Epithelial cell of esophagus (primary cell): ENCODE measurements at regions not wholly inside any gene's neighbourhood (a gene's known extent, or its start where the extent isn't known, plus 50 kb on each side); places are given as distances from the start of the nearest gene placed in this dataset.

Experiments used
- DNase-seq: peaks from one replicate; pipeline ENCODE4 v3.0.0; 2010; ENCODE audit warnings: low read depth
- H3K4me3 ChIP-seq: 2 replicates; pipeline ENCODE4 v1.5.1; 2011; ENCODE audit warnings: mild to moderate bottlenecking, low read length, control low read depth
- TF ChIP-seq, protein P1 (sequence below): IDR thresholded peaks from 2 replicates; pipeline ENCODE4 v1.5.1; 2011; ENCODE audit warnings: low read depth, mild to moderate bottlenecking, low read length, control low read depth, inconsistent platforms; ENCODE audit not compliant: insufficient read depth; ENCODE audit errors: missing control alignments

- TF ChIP-seq, protein P1, sequence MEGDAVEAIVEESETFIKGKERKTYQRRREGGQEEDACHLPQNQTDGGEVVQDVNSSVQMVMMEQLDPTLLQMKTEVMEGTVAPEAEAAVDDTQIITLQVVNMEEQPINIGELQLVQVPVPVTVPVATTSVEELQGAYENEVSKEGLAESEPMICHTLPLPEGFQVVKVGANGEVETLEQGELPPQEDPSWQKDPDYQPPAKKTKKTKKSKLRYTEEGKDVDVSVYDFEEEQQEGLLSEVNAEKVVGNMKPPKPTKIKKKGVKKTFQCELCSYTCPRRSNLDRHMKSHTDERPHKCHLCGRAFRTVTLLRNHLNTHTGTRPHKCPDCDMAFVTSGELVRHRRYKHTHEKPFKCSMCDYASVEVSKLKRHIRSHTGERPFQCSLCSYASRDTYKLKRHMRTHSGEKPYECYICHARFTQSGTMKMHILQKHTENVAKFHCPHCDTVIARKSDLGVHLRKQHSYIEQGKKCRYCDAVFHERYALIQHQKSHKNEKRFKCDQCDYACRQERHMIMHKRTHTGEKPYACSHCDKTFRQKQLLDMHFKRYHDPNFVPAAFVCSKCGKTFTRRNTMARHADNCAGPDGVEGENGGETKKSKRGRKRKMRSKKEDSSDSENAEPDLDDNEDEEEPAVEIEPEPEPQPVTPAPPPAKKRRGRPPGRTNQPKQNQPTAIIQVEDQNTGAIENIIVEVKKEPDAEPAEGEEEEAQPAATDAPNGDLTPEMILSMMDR: no peak
- DNase-seq: no peak
- no peak overlapping the region for H3K4me3 ChIP-seq
Measured at GRCh38 chr6:92166666-92167065, 1252.7 kb downstream of the EPHA7 start.

DNA sequence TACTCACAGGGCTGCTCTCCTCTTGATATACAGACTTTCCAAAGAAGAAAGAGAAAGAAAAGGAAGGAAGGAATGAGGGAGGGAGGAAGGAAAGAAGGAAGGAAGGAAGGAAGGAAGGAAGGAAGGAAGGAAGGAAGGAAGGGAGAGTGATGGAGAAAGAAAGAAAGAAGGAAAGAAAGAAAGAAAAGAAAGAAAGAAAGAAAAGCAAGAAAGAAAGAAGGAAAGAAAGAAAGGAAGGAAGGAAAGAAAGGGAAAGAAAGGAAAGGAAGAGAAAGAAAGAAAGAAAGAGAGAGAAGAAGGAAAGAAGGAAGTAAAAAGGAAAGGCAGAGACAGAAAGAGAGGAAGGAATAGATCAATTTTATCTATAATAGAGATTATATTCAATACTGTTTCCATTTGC, 1257.4 kb downstream of the EPHA7 start:
- TF ChIP-seq, protein P1: no peak
- H3K4me3 ChIP-seq: no peak overlapping the region
- DNase-seq: no peak

- H3K4me3 ChIP-seq: no peak overlapping the region
- DNase-seq: no peak
- TF ChIP-seq, protein P1: no peak
Measured at GRCh38 chr6:92160226-92160625, 1259.1 kb downstream of the EPHA7 start.

- H3K4me3 ChIP-seq: no peak overlapping the region
- DNase-seq: no peak
- TF ChIP-seq, protein P1: no peak
Measured at GRCh38 chr6:92159046-92159445, 1260.3 kb downstream of the EPHA7 start.

DNA sequence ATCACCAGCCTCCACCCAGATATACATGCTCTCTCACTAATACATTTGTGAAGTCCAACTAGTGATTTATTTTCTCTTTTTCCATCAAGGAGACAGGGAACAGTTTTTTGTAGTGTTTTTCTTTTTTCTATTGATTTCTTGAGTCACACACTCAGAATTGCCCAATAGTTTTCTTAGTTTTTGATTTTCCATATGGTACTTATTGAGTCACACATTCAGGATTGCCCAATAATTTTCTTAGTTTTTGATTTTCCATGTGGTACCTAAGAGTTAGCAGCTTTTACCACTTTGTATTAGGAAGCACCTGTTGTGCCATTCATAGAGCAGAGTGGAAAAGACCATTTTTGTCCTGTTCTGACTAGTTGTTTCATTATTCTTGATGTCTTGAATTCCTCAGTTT, 1268.8 kb downstream of the EPHA7 start:
- DNase-seq: peak; percentile 12
- TF ChIP-seq, protein P1: no peak
- H3K4me3 ChIP-seq: no peak overlapping the region

GRCh38 chr6:92147246-92147645, 1272.1 kb downstream of the EPHA7 start:
- no peak overlapping the region for H3K4me3 ChIP-seq
- no peak for DNase-seq
- TF ChIP-seq, protein P1: no peak

DNA sequence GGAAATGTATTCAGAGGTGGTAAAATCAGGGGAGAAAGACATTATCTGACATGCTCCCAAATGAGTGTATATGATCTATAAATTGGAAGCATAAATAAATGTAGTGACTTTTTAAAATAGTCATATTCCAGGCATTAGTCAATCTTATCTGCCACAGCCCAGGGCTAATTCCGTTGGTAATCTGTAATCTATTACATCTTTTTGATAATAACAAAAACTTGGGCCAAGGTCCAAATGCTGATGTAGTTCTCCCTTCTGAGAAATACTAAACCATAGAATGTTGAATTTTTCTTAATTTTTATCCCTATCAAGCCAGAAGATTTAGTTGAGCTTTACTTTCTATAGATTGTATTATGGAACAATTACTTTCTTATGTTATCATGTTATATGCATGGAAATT, 1279.8 kb downstream of the EPHA7 start:
- no peak for DNase-seq
- TF ChIP-seq, protein P1: no peak
- H3K4me3 ChIP-seq: no peak overlapping the region
